C1 segment of cervical spinal cord (tissue), 14 donors: ENCODE measurements at regions not wholly inside any gene's neighbourhood (a gene's known extent, or its start where the extent isn't known, plus 50 kb on each side); places are given as distances from the start of the nearest gene placed in this dataset.
A peak's percentile ranks its signal among the peaks of the same experiment; 100 is the strongest.
"Not testable (repeated sequence)": the region's sequence is repeated elsewhere in the genome, so short reads cannot be mapped to it uniquely, and the experiment has no call there.

Source experiments
- DNase-seq, 14 donors: peaks; one replicate each; lab custom pipeline; 2025; lab: John Stamatoyannopoulos, UW

- DNase-seq: no peak
Observed at GRCh38 chr1:58256041-58256440, 290.5 kb downstream of the OMA1 start.

DNA sequence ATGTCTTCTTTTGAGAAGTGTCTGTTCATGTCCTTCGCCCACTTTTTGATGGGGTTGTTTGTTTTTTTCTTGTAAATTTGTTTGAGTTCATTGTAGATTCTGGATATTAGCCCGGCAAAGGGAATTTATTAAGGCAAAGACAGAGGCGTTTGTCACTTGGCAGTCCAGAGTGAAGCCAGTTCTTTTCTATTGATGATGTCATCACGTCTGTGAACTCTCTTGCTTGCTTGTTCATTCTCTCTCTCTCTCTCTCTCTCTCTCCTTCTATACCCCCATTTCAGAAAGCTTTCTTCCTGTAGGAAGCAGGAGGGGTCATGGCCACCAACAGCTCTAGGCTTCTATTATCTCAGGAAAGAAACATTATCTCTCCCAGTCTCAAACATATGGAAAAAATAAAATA is 291.3 kb downstream of the OMA1 start:
- no peak for DNase-seq

DNA sequence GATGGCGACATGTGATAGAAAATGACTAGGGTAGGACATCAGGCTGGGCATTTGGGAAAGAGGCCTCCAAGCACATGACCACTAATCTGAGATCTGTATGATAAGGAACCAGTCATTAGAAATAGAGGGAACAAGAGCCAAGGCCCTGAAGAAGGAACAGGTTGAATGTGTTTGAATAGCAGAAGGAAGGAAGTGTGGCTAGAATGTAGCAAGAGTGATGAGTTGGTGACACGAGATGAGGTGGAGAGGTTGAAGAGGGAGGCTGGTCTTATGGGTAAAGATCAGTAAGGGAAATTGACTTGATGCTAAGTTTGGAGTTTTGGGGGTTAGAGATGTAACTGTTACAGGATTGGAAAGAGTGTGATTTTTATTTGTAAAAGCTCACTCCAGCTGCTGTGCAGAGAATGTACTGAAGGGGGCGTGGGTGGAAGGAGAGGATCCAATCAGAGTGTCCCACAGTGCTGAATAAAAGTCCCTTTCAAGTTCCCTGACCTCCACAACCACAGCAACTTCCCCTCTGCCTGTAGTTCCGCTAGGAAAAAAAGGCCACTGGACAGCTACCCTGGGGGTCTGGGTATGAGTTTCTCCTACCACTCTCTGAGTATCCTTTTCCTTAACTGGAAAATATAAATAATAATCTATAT is 295.0 kb downstream of the OMA1 start:
- DNase-seq: no peak

DNA sequence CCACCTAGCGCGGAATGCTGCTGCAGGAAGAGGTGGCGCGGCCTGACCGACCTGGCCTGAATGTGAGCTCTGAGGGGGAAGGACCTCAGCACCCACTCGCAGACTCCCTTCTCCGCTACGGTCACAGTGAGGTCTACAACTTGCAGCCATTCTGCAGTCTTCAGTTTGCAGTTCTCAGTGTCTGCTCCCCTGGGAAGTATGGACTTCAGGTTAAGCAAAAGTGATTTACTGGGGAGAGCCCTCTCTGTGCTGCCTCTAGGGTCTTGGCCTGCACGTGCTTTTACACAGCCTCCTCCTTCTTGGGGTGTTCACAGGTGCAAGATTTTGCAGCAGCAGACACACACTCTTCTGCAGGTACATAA is 296.0 kb downstream of the OMA1 start:
- no peak for DNase-seq

DNA sequence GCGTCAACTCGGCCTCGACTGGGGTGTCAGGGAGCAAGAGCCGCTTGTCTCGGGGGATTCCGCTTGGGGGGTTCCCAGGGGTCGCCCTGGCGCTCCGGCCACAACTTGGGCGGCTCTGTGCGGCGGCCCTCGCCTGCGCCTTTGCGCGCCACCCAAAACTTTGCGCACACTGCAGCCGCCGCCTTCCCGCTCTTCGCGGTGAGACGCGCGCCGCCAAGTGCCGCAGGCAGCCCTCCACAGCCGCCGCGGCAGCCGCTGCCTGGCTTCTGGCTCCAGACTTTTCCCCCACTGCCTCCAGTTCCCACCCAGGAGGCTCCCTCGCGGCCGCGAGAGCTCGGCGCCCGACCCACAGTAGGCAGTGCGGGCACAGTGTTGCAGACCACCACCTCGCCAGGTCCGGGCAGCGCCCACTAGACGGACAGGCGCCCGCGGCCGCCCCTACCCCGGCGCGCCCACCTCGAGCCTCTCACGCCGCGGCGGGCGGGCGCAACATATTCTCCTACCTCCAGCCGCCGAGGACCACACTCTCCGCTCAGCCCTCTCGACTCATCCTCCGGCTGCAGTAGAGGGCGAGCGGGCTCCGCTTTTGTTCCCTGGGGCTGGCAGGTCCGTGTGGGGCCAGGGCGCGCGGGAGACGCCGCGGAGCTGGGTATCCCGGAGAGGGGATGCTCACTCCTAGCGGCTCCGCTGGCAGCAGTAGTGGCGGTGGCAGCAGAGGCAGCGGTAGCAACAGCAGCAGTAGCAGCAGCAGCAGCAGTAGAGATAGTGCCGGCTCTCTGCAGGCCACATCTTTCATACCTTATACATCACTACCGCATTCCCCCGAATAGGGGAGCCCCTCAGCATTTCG is 296.6 kb downstream of the OMA1 start:
- peak in 4 of 14 donors; percentile 1 to 19 (median 6) for DNase-seq

GRCh38 chr1:58249388-58249736 is 297.2 kb downstream of the OMA1 start:
- DNase-seq: no peak

DNA sequence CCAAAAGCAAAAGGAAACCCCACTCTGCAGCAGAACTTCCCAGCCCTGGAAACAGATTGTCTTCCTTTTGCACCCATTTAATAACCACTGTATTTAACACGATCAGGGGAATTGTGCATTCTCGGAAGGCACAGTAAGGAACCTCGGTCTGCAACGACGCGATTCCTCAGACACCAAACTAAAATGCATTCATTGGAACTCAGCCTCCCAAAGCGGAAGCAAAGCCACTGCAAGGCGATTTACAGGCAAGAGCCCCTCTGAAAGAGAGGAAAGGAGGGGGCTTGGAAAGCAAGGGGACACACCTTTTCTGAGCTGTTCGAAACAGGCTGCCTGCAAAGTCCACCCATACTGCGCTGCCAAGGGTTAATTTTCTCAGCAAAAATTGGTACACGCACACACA is 297.7 kb downstream of the OMA1 start:
- no peak for DNase-seq

GRCh38 chr1:58248072-58248471 is 298.5 kb downstream of the OMA1 start:
- no peak for DNase-seq

GRCh38 chr1:58246549-58246948 is 300.0 kb downstream of the OMA1 start:
- no peak for DNase-seq

DNA sequence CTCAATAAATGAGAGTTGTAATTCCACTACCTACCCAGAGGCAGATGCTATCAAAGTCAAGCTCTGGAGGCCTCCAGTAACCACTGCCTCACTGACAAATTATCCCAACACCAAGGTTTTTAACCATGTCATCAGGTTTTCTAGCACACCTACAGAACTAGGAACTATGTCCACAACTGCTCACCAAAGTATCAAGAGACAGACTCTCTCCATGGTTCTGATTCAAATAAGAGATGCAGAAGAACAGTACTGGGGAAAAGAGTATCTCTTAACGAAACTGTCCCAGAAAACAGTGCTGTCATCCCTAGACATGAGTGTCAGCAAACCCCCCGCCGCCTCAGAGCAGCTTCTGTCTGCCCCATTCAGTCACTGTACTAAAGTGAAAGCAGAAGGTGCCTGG is 301.7 kb downstream of the OMA1 start:
- no peak for DNase-seq

- DNase-seq: no peak
Observed at GRCh38 chr1:58238846-58239245, 307.7 kb downstream of the OMA1 start.

GRCh38 chr1:58233729-58234128 is 312.8 kb downstream of the OMA1 start:
- no peak for DNase-seq

DNA sequence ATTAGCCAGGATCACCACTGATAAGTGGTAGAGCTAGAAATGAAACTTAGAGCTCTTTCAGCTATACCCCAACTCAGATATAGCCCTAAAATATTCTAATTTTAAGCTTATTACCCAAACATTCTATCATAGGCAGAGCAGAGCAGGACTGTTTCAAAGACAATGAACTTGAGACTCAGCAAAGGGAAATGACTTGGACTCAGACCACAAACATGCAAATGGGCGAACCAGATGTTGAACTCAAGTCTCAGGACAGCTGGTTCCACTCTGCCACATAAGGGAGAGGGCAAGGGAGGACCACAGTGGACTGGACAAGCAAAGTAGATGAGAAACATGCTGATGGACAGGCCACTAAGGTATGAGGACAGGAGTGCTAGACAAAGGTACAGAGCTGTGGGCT is 315.3 kb downstream of the OMA1 start:
- DNase-seq: no peak

- no peak for DNase-seq
Observed at GRCh38 chr1:58227604-58228003, 318.9 kb downstream of the OMA1 start.

- no peak for DNase-seq
Observed at GRCh38 chr1:58223522-58223921, 323.0 kb downstream of the OMA1 start.

GRCh38 chr1:58220836-58221472 is 325.6 kb downstream of the OMA1 start:
- no peak for DNase-seq

DNA sequence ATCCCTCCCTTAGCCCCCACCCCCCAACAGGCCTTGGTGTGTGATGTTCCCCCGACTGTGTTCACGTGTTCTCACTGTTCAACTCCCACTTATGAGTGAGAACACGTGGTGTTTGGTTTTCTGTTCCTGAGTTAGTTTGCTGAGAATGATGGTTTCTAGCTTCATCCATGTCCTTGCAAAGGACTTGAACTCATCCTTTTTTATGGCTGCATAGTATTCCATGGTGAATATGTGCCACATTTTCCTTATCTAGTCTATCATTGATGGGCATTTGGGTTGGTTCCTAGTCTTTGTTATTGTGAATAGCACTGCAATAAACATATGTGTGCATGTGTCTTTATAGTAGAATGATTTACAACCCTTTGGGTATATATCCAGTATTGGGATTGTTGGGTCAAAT is 330.4 kb downstream of the OMA1 start:
- DNase-seq: not testable (repeated sequence)

DNA sequence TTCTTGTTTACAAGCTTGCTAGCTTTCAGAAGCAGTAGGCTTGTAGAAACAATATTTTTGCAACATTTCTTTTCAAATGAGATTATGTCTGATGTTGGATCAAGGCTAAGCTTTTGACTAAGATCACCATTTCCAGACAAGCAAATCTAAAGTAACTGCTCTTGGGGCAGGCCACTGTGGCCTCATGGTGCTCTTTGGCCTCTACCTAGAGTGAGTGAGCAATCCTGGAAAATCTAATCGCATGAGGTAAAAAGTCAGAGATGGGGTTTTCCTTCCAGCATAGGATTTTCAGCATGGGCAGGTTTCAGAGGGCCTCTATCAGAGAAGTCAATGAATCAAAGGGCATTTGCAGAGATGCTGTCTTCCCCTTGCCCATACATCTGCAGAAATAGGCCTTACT is 331.9 kb downstream of the OMA1 start:
- no peak for DNase-seq

GRCh38 chr1:58211869-58212268 is 334.7 kb downstream of the OMA1 start:
- DNase-seq: no peak

- no peak for DNase-seq
Observed at GRCh38 chr1:58209575-58209974, 337.0 kb downstream of the OMA1 start.

DNA sequence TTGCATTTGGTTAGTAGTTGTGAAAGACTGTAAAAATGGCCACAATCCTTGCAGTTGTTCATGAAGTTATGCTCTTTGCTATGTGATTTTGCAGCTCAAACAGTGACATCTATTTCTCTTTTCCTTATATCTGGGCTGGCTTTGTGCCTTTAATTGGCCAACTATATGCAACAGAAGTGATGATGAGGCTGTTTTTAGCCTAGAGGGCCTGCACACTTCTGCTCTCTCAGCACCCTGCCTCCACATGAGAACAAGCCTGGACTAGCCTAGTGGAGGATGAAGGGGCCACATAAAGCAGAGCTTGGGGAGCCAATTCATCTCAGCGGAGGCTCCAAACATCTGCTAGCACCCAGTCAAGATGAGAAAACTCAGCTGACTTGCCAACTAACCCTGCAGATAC is 339.8 kb downstream of the OMA1 start:
- no peak for DNase-seq

DNA sequence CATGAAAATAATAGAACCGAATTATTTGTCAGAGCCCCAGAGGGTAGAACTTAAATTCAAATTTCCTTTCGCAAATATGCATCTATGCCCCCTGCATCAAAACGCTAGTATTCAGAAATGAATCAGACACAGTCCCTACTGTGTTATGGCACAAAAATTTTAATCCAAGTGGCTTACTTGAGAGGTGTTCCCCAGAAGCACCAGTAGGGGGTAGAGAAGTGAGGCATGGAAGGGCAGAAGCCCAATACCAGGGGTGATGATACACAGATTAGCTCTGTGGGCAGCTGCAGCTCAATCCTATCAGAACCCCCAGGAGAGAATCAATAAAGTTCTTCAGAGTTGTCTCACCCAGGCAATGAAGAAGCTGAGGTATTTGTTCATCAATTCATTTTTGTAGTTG is 342.2 kb downstream of the OMA1 start:
- no peak for DNase-seq

DNA sequence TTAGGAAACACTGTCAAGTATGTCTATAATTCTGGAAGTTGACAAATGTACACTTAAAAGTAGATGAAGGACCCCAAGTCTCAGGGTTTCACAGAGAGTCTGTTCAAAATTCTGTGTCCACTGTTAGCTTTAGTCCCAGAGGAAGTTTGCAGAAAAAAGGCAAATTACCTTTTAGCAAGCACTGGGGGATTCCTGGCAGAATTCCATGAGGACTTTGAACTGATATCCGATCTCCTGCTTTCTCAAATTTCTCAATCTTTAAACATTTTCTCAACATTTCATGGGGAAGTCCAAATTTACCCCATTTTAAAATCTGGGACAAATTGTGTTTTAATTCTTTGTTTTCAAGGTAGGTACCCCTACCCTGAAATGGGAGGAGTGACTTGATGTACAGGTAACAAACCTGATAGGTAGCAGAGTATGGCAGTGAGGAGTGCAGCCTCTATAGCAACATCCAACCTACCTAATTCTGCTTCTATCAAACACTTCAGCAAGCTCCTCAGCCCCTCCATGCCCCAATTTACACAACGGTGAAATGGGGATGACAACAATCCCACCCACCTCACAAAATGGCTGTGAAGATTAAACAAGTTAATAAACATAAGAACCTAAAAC is 344.9 kb downstream of the OMA1 start:
- no peak for DNase-seq
